Inflammatory macrophage treated with lipopolysaccharide for 1 hour (primary cell): ENCODE measurements at regions not wholly inside any gene's neighbourhood (a gene's known extent, or its start where the extent isn't known, plus 50 kb on each side); places are given as distances from the start of the nearest gene placed in this dataset.
A peak's percentile ranks its signal among the peaks of the same experiment; 100 is the strongest.

Source experiments
- DNase-seq, 2 donors: peaks; one replicate each; pipeline ENCODE4 v3.0.0-alpha.2; 2020 to 2022

- DNase-seq = peak in 1 of 2 donors; percentile 48
These were observed 66.7 kb upstream of the TOP1 start for GRCh38 chr20:40961686-40962640.

- DNase-seq = peak; percentile 40 to 89
These were observed 65.7 kb upstream of the TOP1 start for GRCh38 chr20:40962733-40963504.

- no peak for DNase-seq
These were observed 65.1 kb upstream of the TOP1 start for GRCh38 chr20:40963505-40963845.

GRCh38 chr20:40965671-40966070, 63.0 kb upstream of the TOP1 start:
- DNase-seq = no peak

GRCh38 chr20:40966103-40966502, 62.5 kb upstream of the TOP1 start:
- DNase-seq = no peak

- no peak for DNase-seq
These were observed 62.0 kb upstream of the TOP1 start for GRCh38 chr20:40966516-40967185.

- DNase-seq = no peak
These were observed 60.9 kb upstream of the TOP1 start for GRCh38 chr20:40967700-40968099.

GRCh38 chr20:40968816-40969562, 59.6 kb upstream of the TOP1 start:
- peak; percentile 52 to 96 for DNase-seq

GRCh38 chr20:40970218-40970617, 58.4 kb upstream of the TOP1 start:
- no peak for DNase-seq

GRCh38 chr20:40977218-40977617, 51.4 kb upstream of the TOP1 start:
- no peak for DNase-seq

- DNase-seq = no peak
These were observed 49.9 kb upstream of the TOP1 start for GRCh38 chr20:40978761-40979160.
